H9 (cell line): ENCODE measurements at regions not wholly inside any gene's neighbourhood (a gene's known extent, or its start where the extent isn't known, plus 50 kb on each side); places are given as distances from the start of the nearest gene placed in this dataset.

Source experiments
- DNase-seq: peaks from one replicate; pipeline ENCODE4 v3.0.0-alpha.2; 2017
- H2AFZ ChIP-seq: one replicate; pipeline ENCODE4 v1.6.1; 2013; ENCODE audit warnings: mild to moderate bottlenecking, low read length, control low read depth, moderate library complexity
- H2AK5ac ChIP-seq: 2 replicates; pipeline ENCODE4 v1.6.1; 2013; ENCODE audit warnings: low read length, control low read depth, mixed read lengths; ENCODE audit not compliant: insufficient read length
- H2BK120ac ChIP-seq: one replicate; pipeline ENCODE4 v1.6.1; 2013; ENCODE audit warnings: low read depth, mild to moderate bottlenecking, low read length, control low read depth, inconsistent platforms; ENCODE audit not compliant: poor library complexity, severe bottlenecking
- H2BK12ac ChIP-seq: 2 replicates; pipeline ENCODE4 v1.6.1; 2013; ENCODE audit warnings: low read length, control low read depth, mixed read lengths, low read depth; ENCODE audit not compliant: insufficient read length
- H2BK15ac ChIP-seq: 2 replicates; pipeline ENCODE4 v1.6.1; 2013; ENCODE audit warnings: low read depth, low read length, control low read depth
- H2BK20ac ChIP-seq: one replicate; pipeline ENCODE4 v1.6.1; 2013; ENCODE audit warnings: low read depth, mild to moderate bottlenecking, low read length, control low read depth, inconsistent platforms; ENCODE audit not compliant: poor library complexity, severe bottlenecking
- H2BK5ac ChIP-seq: 2 replicates; pipeline ENCODE4 v1.6.1; 2013; ENCODE audit warnings: low read length, control low read depth, mixed read lengths; ENCODE audit not compliant: insufficient read length
- H3K14ac ChIP-seq: 2 replicates; pipeline ENCODE4 v1.6.1; 2013; ENCODE audit warnings: low read length, control low read depth; ENCODE audit not compliant: insufficient read depth
- H3K18ac ChIP-seq: 2 replicates; pipeline ENCODE4 v1.6.1; 2013; ENCODE audit warnings: low read depth, mild to moderate bottlenecking, mixed read lengths, low read length, control low read depth; ENCODE audit not compliant: insufficient read length
- H3K23ac ChIP-seq: 2 replicates; pipeline ENCODE4 v1.6.1; 2013; ENCODE audit warnings: low read length, control low read depth, mixed read lengths, low read depth; ENCODE audit not compliant: insufficient read length
- H3K23me2 ChIP-seq: 2 replicates; pipeline ENCODE4 v1.6.1; 2013; ENCODE audit warnings: low read depth, mild to moderate bottlenecking, mixed read lengths, low read length, control low read depth; ENCODE audit not compliant: insufficient read length, poor library complexity, severe bottlenecking
- H3K27ac ChIP-seq: 2 replicates; pipeline ENCODE4 v1.5.1; 2013; ENCODE audit warnings: low read length, control low read depth, mixed read lengths, low read depth; ENCODE audit not compliant: insufficient read length
- H3K27me3 ChIP-seq: 2 replicates; pipeline ENCODE4 v1.6.1; 2013; ENCODE audit warnings: low read length, control low read depth, inconsistent platforms; ENCODE audit not compliant: insufficient read depth
- H3K4ac ChIP-seq: 2 replicates; pipeline ENCODE4 v1.6.1; 2013; ENCODE audit warnings: low read depth, mild to moderate bottlenecking, control low read depth, inconsistent platforms, low read length, moderate library complexity
- H3K4me1 ChIP-seq: 2 replicates; pipeline ENCODE4 v1.6.1; 2013; ENCODE audit warnings: low read length, control low read depth, inconsistent platforms; ENCODE audit not compliant: insufficient read depth
- H3K4me2 ChIP-seq: 2 replicates; pipeline ENCODE4 v1.6.1; 2013; ENCODE audit warnings: low read length, control low read depth, mixed read lengths; ENCODE audit not compliant: insufficient read length, insufficient read depth
- H3K56ac ChIP-seq: 2 replicates; pipeline ENCODE4 v1.6.1; 2013; ENCODE audit warnings: low read depth, mild to moderate bottlenecking, mixed read lengths, low read length, control low read depth; ENCODE audit not compliant: insufficient read length
- H3K79me1 ChIP-seq: 2 replicates; pipeline ENCODE4 v1.6.1; 2013; ENCODE audit warnings: low read depth, mild to moderate bottlenecking, moderate library complexity, low read length, control low read depth, inconsistent platforms; ENCODE audit not compliant: insufficient read depth, poor library complexity, severe bottlenecking
- H3K79me2 ChIP-seq: 2 replicates; pipeline ENCODE4 v1.6.1; 2013; ENCODE audit warnings: low read length, control low read depth, inconsistent platforms; ENCODE audit not compliant: insufficient read depth
- H3K9ac ChIP-seq: 2 replicates; pipeline ENCODE4 v1.6.1; 2013; ENCODE audit warnings: low read length, control low read depth, mixed read lengths; ENCODE audit not compliant: insufficient read length; ENCODE audit errors: extremely low read depth
- H3K9me3 ChIP-seq: one replicate; pipeline ENCODE4 v1.6.1; 2013; ENCODE audit warnings: low read depth, low read length, inconsistent platforms; ENCODE audit not compliant: control insufficient read depth
- H3T11ph ChIP-seq: one replicate; pipeline ENCODE4 v1.6.1; 2013; ENCODE audit warnings: mild to moderate bottlenecking, low read length, control low read depth, inconsistent platforms
- H4K20me1 ChIP-seq: one replicate; pipeline ENCODE4 v1.6.1; 2013; ENCODE audit not compliant: control insufficient read depth, insufficient read length, insufficient read depth
- H4K5ac ChIP-seq: 2 replicates; pipeline ENCODE4 v1.6.1; 2013; ENCODE audit warnings: low read depth, mild to moderate bottlenecking, mixed read lengths, low read length, control low read depth; ENCODE audit not compliant: insufficient read length
- H4K8ac ChIP-seq: replicated peaks from 2 replicates; pipeline ENCODE4 v1.6.1; 2013; ENCODE audit warnings: low read length, control low read depth, mixed read lengths, low read depth; ENCODE audit not compliant: insufficient read length
- H4K91ac ChIP-seq: 2 replicates; pipeline ENCODE4 v1.6.1; 2013; ENCODE audit warnings: low read depth, mild to moderate bottlenecking, moderate library complexity, mixed read lengths, low read length, control low read depth; ENCODE audit not compliant: insufficient read length
- H3K27ac Mint-ChIP-seq, 3 experiments: 2 replicates in 2 of 3; 3 replicates in 1 of 3; pipeline ENCODE4 v1.8.0; 2020 to 2021; ENCODE audit warnings: mixed read lengths in 3 of 3, mild to moderate bottlenecking in 1 of 3, moderate library complexity in 1 of 3
- H3K27me3 Mint-ChIP-seq: 2 replicates; pipeline ENCODE4 v1.8.0; 2021; ENCODE audit warnings: low read depth, mild to moderate bottlenecking, moderate library complexity, mixed read lengths
- H3K36me3 Mint-ChIP-seq, 3 experiments: 2 replicates in 2 of 3; 3 replicates in 1 of 3; pipeline ENCODE4 v1.8.0; 2020 to 2021; ENCODE audit warnings: low read depth in 3 of 3, mixed read lengths in 3 of 3; ENCODE audit not compliant: insufficient read depth in 1 of 3
- H3K4me1 Mint-ChIP-seq, 2 experiments: 2 replicates each; pipeline ENCODE4 v1.8.0; 2020; ENCODE audit warnings: mixed read lengths in 2 of 2
- H3K4me3 Mint-ChIP-seq, 2 experiments: 2 replicates in 1 of 2; 3 replicates in 1 of 2; pipeline ENCODE4 v1.8.0; 2020 to 2021; ENCODE audit warnings: mild to moderate bottlenecking in 2 of 2, mixed read lengths in 2 of 2, moderate library complexity in 1 of 2
- H3K9me3 Mint-ChIP-seq, 2 experiments: 2 replicates in 1 of 2; 3 replicates in 1 of 2; pipeline ENCODE4 v1.8.0; 2020; ENCODE audit warnings: mild to moderate bottlenecking in 2 of 2, mixed read lengths in 2 of 2, moderate library complexity in 1 of 2
- CTCF ChIP-seq: fragments of 200-600 bp; sonication (generic); conservative IDR thresholded peaks from 3 replicates; pipeline ENCODE4 v1.8.0; 2021; ENCODE audit warnings: antibody characterized with exemption, mild to moderate bottlenecking

- Histone ChIP-seq H3K4me1 (no peaks in the 10 kb centered on the region), H3K27ac (no peak overlapping the region), H3K18ac (no peak overlapping the region), H4K91ac (no peak overlapping the region), H3K4me2 (no peak overlapping the region), H4K5ac (no peak overlapping the region), H2AFZ (no peak overlapping the region), H4K20me1 (no peaks in the 10 kb centered on the region), H3T11ph (no peak overlapping the region), H3K9ac (no peak overlapping the region), H3K27me3 (no peaks in the 10 kb centered on the region), H3K9me3 (no peaks in the 10 kb centered on the region), H3K14ac (no peak overlapping the region), H2BK120ac (no peak overlapping the region), H3K56ac (no peak overlapping the region), H3K23me2 (no peaks in the 10 kb centered on the region), H3K79me2 (no peaks in the 10 kb centered on the region), H2AK5ac (no peak overlapping the region), H4K8ac (no peak overlapping the region), H2BK20ac (no peak overlapping the region), H3K23ac (no peak overlapping the region), H2BK15ac (no peak overlapping the region), H2BK12ac (no peak overlapping the region), H2BK5ac (no peak overlapping the region), H3K79me1 (no peaks in the 10 kb centered on the region), H3K4ac (no peak overlapping the region)
- Mint-ChIP-seq H3K9me3 (peaks cover 0 to 5% of the 10 kb centered on the region in 2 experiments; a peak in 3 of 5 replicates), H3K4me1 (no peaks in the 10 kb centered on the region), H3K36me3 (no peaks in the 10 kb centered on the region), H3K27me3 (no peaks in the 10 kb centered on the region), H3K4me3 (no peak overlapping the region), H3K27ac (no peak overlapping the region)
- no peak for TF ChIP-seq CTCF
- no peak for DNase-seq
Observed at GRCh38 chr12:88351146-88351545, 209.0 kb downstream of the TMTC3 start.
